Brain microvascular endothelial cell (primary cell): ENCODE measurements at regions not wholly inside any gene's neighbourhood (a gene's known extent, or its start where the extent isn't known, plus 50 kb on each side); places are given as distances from the start of the nearest gene placed in this dataset.

Experiments used
- DNase-seq: peaks from one replicate; pipeline ENCODE4 v3.0.0-alpha.2; 2020
- H3K27ac ChIP-seq: fragments of 250-450 bp; sonication (Bioruptor Pico); 2 replicates; pipeline ENCODE4 v1.5.1; 2020; ENCODE audit warnings: mild to moderate bottlenecking, moderate library complexity
- H3K27me3 ChIP-seq: fragments of 250-450 bp; sonication (Bioruptor Pico); replicated peaks from 2 replicates; pipeline ENCODE4 v1.5.1; 2020; ENCODE audit warnings: mild to moderate bottlenecking
- H3K36me3 ChIP-seq: fragments of 250-450 bp; sonication (Bioruptor Pico); replicated peaks from 2 replicates; pipeline ENCODE4 v1.5.1; 2020; ENCODE audit warnings: mild to moderate bottlenecking
- H3K4me3 ChIP-seq: 2 replicates; pipeline ENCODE4 v1.5.1; 2011; ENCODE audit warnings: low read depth, mild to moderate bottlenecking, control low read depth, low read length, moderate library complexity
- in situ Hi-C: cut with HindIII; loops from 2 replicates; pipeline ENCODE4 v1.10.0; 2017; ENCODE audit warnings: low sequenced_read_pairs, low pct_ligation_motif_present
- TF ChIP-seq, protein P1 (sequence below): IDR thresholded peaks from 2 replicates; pipeline ENCODE4 v1.5.1; 2011; ENCODE audit warnings: low read depth, mild to moderate bottlenecking, moderate library complexity, low read length, control low read depth, inconsistent platforms; ENCODE audit errors: missing control alignments

DNA sequence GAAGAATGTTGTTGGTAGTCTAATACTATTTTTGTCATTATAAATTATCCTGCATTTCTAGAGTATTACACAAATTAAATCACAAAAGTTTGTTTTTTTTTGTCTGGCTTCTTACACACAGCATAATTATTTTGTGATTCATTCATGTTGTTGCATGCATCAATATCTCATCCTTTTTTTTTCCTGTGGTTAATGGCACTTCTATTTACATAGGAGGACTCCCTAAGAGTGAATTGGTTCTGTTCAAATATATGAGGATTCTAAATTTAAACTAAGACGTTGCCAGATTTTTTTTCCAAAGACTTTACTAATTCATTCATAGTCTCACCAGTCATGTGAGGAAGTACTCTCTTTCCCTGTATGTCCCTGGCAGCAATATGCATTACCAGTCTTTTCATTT is 303.3 kb downstream of the GPR37 start:
- in situ Hi-C loops = no loop called here
- Histone ChIP-seq H3K27ac (no peak overlapping the region), H3K36me3 (no peaks in the 10 kb centered on the region), H3K4me3 (no peak overlapping the region), H3K27me3 (no peaks in the 10 kb centered on the region)
- TF ChIP-seq, protein P1, sequence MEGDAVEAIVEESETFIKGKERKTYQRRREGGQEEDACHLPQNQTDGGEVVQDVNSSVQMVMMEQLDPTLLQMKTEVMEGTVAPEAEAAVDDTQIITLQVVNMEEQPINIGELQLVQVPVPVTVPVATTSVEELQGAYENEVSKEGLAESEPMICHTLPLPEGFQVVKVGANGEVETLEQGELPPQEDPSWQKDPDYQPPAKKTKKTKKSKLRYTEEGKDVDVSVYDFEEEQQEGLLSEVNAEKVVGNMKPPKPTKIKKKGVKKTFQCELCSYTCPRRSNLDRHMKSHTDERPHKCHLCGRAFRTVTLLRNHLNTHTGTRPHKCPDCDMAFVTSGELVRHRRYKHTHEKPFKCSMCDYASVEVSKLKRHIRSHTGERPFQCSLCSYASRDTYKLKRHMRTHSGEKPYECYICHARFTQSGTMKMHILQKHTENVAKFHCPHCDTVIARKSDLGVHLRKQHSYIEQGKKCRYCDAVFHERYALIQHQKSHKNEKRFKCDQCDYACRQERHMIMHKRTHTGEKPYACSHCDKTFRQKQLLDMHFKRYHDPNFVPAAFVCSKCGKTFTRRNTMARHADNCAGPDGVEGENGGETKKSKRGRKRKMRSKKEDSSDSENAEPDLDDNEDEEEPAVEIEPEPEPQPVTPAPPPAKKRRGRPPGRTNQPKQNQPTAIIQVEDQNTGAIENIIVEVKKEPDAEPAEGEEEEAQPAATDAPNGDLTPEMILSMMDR = no peak
- DNase-seq = no peak

DNA sequence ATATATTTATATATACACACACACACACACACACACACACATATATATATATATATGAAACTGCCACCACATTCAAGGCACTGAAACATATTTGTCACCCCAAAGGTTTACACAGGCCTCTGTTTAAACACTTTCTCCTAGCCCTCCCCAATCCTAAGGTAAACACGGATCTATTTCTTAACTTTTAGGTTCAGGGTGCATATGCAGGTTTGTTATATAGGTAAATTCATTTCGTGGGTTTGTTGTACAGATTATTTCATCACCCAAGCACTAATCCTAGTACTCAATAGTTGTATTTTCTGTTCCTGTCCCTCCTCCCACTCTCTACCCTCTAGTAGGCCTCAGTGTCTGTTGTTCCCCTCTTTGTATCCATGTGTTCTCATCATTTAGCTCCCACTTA is 305.0 kb downstream of the GPR37 start:
- TF ChIP-seq, protein P1 = no peak
- H3K27me3 ChIP-seq = no peaks in the 10 kb centered on the region
- in situ Hi-C loops = no loop called here
- H3K27ac ChIP-seq = no peak overlapping the region
- no peaks in the 10 kb centered on the region for H3K36me3 ChIP-seq
- DNase-seq = no peak
- no peak overlapping the region for H3K4me3 ChIP-seq

DNA sequence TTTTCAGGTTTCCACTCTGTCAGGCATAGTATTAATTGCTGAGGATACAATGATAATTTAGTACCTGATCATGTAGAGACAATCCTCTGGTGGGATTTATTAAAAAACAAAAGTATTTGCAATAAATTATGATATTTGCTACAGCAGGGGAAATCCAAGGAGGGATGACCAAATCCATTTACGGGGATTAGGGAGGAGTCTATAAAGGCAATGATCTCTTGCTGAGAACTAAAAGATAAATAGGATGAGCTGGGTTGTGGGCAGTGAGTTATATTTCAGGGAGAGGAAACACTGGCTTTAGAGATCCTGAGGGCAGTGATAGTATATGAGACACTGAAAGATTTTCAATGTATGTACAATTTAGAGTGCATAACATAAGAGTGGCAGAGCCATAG is 305.5 kb downstream of the GPR37 start:
- in situ Hi-C loops = no loop called here
- Histone ChIP-seq H3K27ac (no peak overlapping the region), H3K36me3 (no peaks in the 10 kb centered on the region), H3K27me3 (no peaks in the 10 kb centered on the region), H3K4me3 (no peak overlapping the region)
- TF ChIP-seq, protein P1 = no peak
- DNase-seq = no peak

DNA sequence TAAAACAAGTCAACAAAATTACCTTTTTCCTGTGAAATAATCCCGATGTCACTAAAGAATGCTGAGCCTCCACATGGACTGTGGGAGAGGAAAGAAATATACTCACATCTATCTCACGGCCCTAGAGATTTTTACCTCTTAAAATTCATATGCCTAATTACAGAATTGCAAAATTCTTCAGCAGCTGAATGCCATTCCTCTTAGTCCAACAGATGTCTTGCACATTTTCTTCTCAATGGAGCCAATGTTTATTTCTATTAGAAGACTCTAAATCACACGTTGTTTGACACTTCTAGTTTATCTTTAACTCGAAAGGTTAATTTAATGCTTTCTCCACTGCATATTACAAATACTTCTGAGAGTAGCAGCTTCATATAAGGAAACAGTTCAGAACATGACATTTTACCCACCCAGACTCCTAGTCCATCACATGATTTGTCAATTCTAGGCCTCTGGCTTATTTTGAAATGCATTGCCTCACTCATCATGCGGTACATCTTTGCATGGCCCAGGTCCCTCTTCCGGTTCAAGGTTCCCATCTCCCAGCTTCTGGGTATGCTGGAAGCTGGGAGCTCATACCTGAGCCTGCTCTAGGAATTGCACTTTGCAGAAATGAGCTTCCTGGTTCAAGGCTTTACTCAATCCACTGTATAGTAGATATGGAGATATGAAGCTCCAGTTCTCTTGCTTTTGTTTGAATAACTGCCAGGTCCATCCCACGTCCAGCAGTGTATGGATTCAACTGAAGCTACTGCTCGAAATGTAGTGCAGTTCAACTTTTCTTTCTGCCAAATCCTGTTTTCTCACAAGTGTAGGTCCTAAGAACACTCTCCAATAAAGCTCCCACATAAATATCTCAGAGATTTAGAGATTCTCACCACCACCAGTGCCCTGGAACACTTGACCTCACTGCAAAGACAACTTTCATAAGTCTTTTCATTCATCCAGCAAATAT is 306.2 kb downstream of the GPR37 start:
- TF ChIP-seq, protein P1 = no peak
- Histone ChIP-seq H3K4me3 (no peak overlapping the region), H3K36me3 (no peaks in the 10 kb centered on the region), H3K27ac (no peak overlapping the region), H3K27me3 (no peaks in the 10 kb centered on the region)
- no peak for DNase-seq
- in situ Hi-C loops = no loop called here

DNA sequence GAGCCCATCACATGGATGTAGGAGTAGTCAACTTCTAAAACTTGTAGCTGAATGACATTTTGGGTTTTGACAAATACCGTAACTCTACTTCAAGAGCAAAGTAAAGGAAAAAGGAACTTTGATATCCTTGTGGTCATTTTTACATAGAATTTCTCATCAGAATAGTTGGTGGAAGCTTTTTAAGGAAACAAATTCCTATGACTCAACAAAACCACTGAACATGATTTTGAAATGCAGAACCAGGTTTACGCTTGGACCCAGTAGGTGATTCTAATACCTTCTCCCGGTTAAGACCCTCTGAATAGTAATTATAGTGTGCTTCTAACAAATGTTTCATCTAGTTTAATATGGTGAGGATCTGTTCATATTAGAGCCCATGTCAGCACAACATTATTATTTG is 307.8 kb downstream of the GPR37 start:
- Histone ChIP-seq H3K27ac (no peak overlapping the region), H3K36me3 (no peaks in the 10 kb centered on the region), H3K4me3 (no peak overlapping the region), H3K27me3 (no peaks in the 10 kb centered on the region)
- no peak for DNase-seq
- TF ChIP-seq, protein P1 = no peak
- in situ Hi-C loops = no loop called here
